Prostate gland (tissue), 2 donors: ENCODE measurements at regions not wholly inside any gene's neighbourhood (a gene's known extent, or its start where the extent isn't known, plus 50 kb on each side); places are given as distances from the start of the nearest gene placed in this dataset.

Experiments used
- DNase-seq: peaks from one replicate; pipeline ENCODE4 v3.0.0-alpha.2; 2019; ENCODE audit warnings: low spot score
- H3K27ac ChIP-seq, 2 donors: fragments of 200-600 bp; sonication (generic); 2 replicates each; pipeline ENCODE4 v1.5.1; 2017 to 2019
- H3K27me3 ChIP-seq: fragments of 200-600 bp; sonication (generic); replicated peaks from 2 replicates; pipeline ENCODE4 v1.5.1; 2019; ENCODE audit not compliant: insufficient read depth
- H3K36me3 ChIP-seq, 2 donors: fragments of 200-600 bp; sonication (generic); 1 replicate in 1 of 2; 2 replicates in 1 of 2; pipeline versions ENCODE4 v1.5.1 to v1.8.1; 2017 to 2019
- H3K4me1 ChIP-seq: fragments of 200-600 bp; sonication (generic); replicated peaks from 2 replicates; pipeline ENCODE4 v1.5.1; 2019
- H3K4me3 ChIP-seq, 2 donors: fragments of 200-600 bp; sonication (generic); 2 replicates each; pipeline ENCODE4 v1.5.1; 2017 to 2019
- H3K9me3 ChIP-seq: fragments of 200-600 bp; sonication (generic); 2 replicates; pipeline ENCODE4 v1.5.1; 2017
- CTCF ChIP-seq, 4 experiments: fragments of 200-600 bp in 2 of 4; fragments of 450-650 bp in 2 of 4; sonication (generic) in 2 of 4; IDR thresholded peaks; 1 replicate in 3 of 4; 2 replicates in 1 of 4; pipeline ENCODE4 v1.5.1; 2016 to 2019; ENCODE audit warnings: antibody characterized with exemption in 4 of 4, mild to moderate bottlenecking in 2 of 4, moderate library complexity in 2 of 4
- POLR2A ChIP-seq: fragments of 450-650 bp; IDR thresholded peaks from one replicate; pipeline ENCODE4 v1.6.1; 2016; ENCODE audit warnings: antibody characterized with exemption, mild to moderate bottlenecking
- POLR2AphosphoS5 ChIP-seq: sonication (generic); formaldehyde crosslinking; IDR thresholded peaks from one replicate; pipeline ENCODE4 v1.6.1; 2017; ENCODE audit warnings: antibody characterized with exemption
- WGBS: methylation state at CpG from one replicate; pipeline ENCODE4 v1.1.5; 2018; 5-methylcytosine and 5-hydroxymethylcytosine counted together
- intact Hi-C: fragments of 100-400 bp; cut with DNase I; formaldehyde crosslinking; loops from one replicate; pipeline ENCODE4 v1.14.2; 2022

- H3K4me1 ChIP-seq: no peaks in the 10 kb centered on the region
- 93% methylated on average over 1 of the region's 1 CpG for WGBS
- no peak overlapping the region for H3K27ac ChIP-seq
- no peaks in the 10 kb centered on the region for H3K36me3 ChIP-seq
- no peaks in the 10 kb centered on the region for H3K27me3 ChIP-seq
- H3K9me3 ChIP-seq: no peaks in the 10 kb centered on the region
- TF ChIP-seq POLR2A (no peak), CTCF (IDR thresholded peaks at IDR 0.05) (no peak), POLR2AphosphoS5 (no peak)
- H3K4me3 ChIP-seq: no peak overlapping the region
- intact Hi-C loops: no loop called here
- DNase-seq: no peak
These were observed 409.8 kb upstream of the CELF4 start for GRCh38 chr18:37975446-37975845.

GRCh38 chr18:37967261-37967660 lies 401.7 kb upstream of the CELF4 start:
- no peaks in the 10 kb centered on the region for H3K4me1 ChIP-seq
- no peak overlapping the region for H3K27ac ChIP-seq
- intact Hi-C loops: no loop called here
- DNase-seq: no peak
- no peaks in the 10 kb centered on the region for H3K36me3 ChIP-seq
- 68% methylated on average over 1 of the region's 1 CpG for WGBS
- H3K9me3 ChIP-seq: no peaks in the 10 kb centered on the region
- H3K27me3 ChIP-seq: no peaks in the 10 kb centered on the region
- no peak for TF ChIP-seq CTCF (IDR thresholded peaks at IDR 0.05)
- H3K4me3 ChIP-seq: no peak overlapping the region

- Histone ChIP-seq H3K36me3 (no peaks in the 10 kb centered on the region), H3K4me1 (no peaks in the 10 kb centered on the region), H3K27ac (no peak overlapping the region), H3K27me3 (no peaks in the 10 kb centered on the region), H3K9me3 (no peaks in the 10 kb centered on the region), H3K4me3 (no peak overlapping the region)
- no peak for DNase-seq
- intact Hi-C loops: no loop called here
- TF ChIP-seq POLR2AphosphoS5: no peak
- WGBS: 80% methylated on average over 1 of the region's 1 CpG
These were observed 400.0 kb upstream of the CELF4 start for GRCh38 chr18:37965572-37965970.

- Histone ChIP-seq H3K36me3 (no peaks in the 10 kb centered on the region), H3K4me1 (no peaks in the 10 kb centered on the region), H3K4me3 (no peak overlapping the region), H3K9me3 (no peaks in the 10 kb centered on the region), H3K27me3 (no peaks in the 10 kb centered on the region), H3K27ac (no peak overlapping the region)
- DNase-seq: no peak
- no peak for TF ChIP-seq POLR2AphosphoS5
- TF ChIP-seq CTCF (IDR thresholded peaks at IDR 0.05): no peak
- TF ChIP-seq POLR2A: no peak
- 64% methylated on average over 2 of the region's 2 CpGs for WGBS
- intact Hi-C loops: no loop called here
These were observed 399.4 kb upstream of the CELF4 start for GRCh38 chr18:37964885-37965571.

GRCh38 chr18:37963837-37964236 lies 398.2 kb upstream of the CELF4 start:
- TF ChIP-seq POLR2AphosphoS5 (no peak), CTCF (IDR thresholded peaks at IDR 0.05) (no peak), POLR2A (no peak)
- no peak for DNase-seq
- intact Hi-C loops: no loop called here
- Histone ChIP-seq H3K36me3 (no peaks in the 10 kb centered on the region), H3K9me3 (no peaks in the 10 kb centered on the region), H3K4me1 (no peaks in the 10 kb centered on the region), H3K4me3 (no peak overlapping the region), H3K27ac (no peak overlapping the region), H3K27me3 (no peaks in the 10 kb centered on the region)
- WGBS: 88% methylated on average over 3 of the region's 3 CpGs
